ENCODE measurements at regions not wholly inside any gene's neighbourhood (a gene's known extent, or its start where the extent isn't known, plus 50 kb on each side); places are given as distances from the start of the nearest gene placed in this dataset.

GRCh38 chr2:207397917-207398655, 131.7 kb upstream of the CREB1 start:
- Histone ChIP-seq H3K9ac (ENCODE audit: low read length) (no peak overlapping the region), H3K9me2 (replicated peaks; ENCODE audit: insufficient read depth, low read length) (no peaks in the 10 kb centered on the region), H3K36me3 (ENCODE audit: low read length) (no peaks in the 10 kb centered on the region), H3K9me3 (ENCODE audit: insufficient read depth, low read length) (no peaks in the 10 kb centered on the region), H3K27me3 (ENCODE audit: low read length) (no peaks in the 10 kb centered on the region), H3K79me2 (ENCODE audit: insufficient read depth, low read length) (no peaks in the 10 kb centered on the region), H3F3A (ENCODE audit: insufficient read depth) (no peaks in the 10 kb centered on the region), H4K20me1 (ENCODE audit: low read depth, low read length) (no peaks in the 10 kb centered on the region), H3K4me2 (ENCODE audit: low read depth, low read length, poor library complexity, severe bottlenecking) (no peak overlapping the region), H3K4me3 (ENCODE audit: insufficient read depth, low read length, poor library complexity, severe bottlenecking) (no peak overlapping the region), H3K27ac (ENCODE audit: low read depth, low read length) (no peak overlapping the region), H2AFZ (ENCODE audit: low read depth, low read length, severe bottlenecking) (no peak overlapping the region)
- no peak for TF ChIP-seq EZH2phosphoT487 (conservative IDR thresholded peaks at IDR 0.05; ENCODE audit: low read length)
- TF ChIP-seq, protein P1, sequence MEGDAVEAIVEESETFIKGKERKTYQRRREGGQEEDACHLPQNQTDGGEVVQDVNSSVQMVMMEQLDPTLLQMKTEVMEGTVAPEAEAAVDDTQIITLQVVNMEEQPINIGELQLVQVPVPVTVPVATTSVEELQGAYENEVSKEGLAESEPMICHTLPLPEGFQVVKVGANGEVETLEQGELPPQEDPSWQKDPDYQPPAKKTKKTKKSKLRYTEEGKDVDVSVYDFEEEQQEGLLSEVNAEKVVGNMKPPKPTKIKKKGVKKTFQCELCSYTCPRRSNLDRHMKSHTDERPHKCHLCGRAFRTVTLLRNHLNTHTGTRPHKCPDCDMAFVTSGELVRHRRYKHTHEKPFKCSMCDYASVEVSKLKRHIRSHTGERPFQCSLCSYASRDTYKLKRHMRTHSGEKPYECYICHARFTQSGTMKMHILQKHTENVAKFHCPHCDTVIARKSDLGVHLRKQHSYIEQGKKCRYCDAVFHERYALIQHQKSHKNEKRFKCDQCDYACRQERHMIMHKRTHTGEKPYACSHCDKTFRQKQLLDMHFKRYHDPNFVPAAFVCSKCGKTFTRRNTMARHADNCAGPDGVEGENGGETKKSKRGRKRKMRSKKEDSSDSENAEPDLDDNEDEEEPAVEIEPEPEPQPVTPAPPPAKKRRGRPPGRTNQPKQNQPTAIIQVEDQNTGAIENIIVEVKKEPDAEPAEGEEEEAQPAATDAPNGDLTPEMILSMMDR (IDR thresholded peaks at IDR 0.05; ENCODE audit: insufficient read depth, low read length, poor library complexity, severe bottlenecking): no peak

DNA sequence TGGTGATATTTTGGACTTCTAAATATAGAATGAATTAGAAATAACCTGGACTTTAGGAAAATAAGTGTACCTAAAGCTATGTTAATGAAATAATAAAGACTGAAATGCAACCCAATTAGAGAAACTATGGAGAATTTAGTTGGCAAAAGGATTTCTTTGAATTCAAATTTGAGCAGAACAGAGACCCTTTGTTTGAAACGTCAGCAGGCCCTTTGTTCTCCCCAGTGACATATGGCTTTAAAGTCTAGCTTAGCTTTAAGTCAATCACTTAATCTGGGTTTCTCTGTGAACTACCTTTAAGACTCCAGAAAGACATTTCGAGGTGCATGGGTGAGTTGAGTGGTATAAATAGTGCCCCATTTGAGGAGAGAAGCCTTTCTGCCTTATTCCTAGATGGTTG, 130.5 kb upstream of the CREB1 start:
- H3K27me3 ChIP-seq (ENCODE audit: low read length): no peaks in the 10 kb centered on the region
- no peaks in the 10 kb centered on the region for H4K20me1 ChIP-seq (ENCODE audit: low read depth, low read length)
- H2AFZ ChIP-seq (ENCODE audit: low read depth, low read length, severe bottlenecking): no peak overlapping the region
- no peak overlapping the region for H3K9ac ChIP-seq (ENCODE audit: low read length)
- no peak overlapping the region for H3K4me2 ChIP-seq (ENCODE audit: low read depth, low read length, poor library complexity, severe bottlenecking)
- no peak overlapping the region for H3K27ac ChIP-seq (ENCODE audit: low read depth, low read length)
- H3F3A ChIP-seq (ENCODE audit: insufficient read depth): no peaks in the 10 kb centered on the region
- no peaks in the 10 kb centered on the region for H3K36me3 ChIP-seq (ENCODE audit: low read length)
- H3K79me2 ChIP-seq (ENCODE audit: insufficient read depth, low read length): no peaks in the 10 kb centered on the region
- no peak overlapping the region for H3K4me3 ChIP-seq (ENCODE audit: insufficient read depth, low read length, poor library complexity, severe bottlenecking)
- TF ChIP-seq EZH2phosphoT487 (conservative IDR thresholded peaks at IDR 0.05; ENCODE audit: low read length): no peak
- TF ChIP-seq, protein P1 (IDR thresholded peaks at IDR 0.05; ENCODE audit: insufficient read depth, low read length, poor library complexity, severe bottlenecking): no peak
- H3K9me3 ChIP-seq (ENCODE audit: insufficient read depth, low read length): no peaks in the 10 kb centered on the region
- H3K9me2 ChIP-seq (replicated peaks; ENCODE audit: insufficient read depth, low read length): no peaks in the 10 kb centered on the region

DNA sequence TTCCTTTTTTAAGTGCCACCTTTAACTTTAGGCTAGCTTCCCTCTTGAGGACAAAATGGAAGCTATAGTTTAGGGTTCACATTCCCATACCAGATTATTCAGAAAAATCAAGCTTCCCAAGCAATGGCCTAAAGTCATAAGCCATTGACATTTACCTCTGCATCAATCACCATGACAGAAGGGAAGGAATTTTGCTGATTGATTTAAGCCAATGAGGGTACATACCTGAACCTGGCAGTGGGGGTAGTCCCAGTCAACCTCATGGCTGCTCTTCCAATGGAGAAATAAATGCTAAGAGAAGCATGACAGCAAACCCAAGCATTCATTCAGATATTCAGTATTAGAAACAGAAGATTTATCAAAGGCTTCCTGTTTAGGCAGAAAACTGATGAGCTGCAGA, 128.4 kb upstream of the CREB1 start:
- Histone ChIP-seq H3K4me3 (ENCODE audit: insufficient read depth, low read length, poor library complexity, severe bottlenecking) (no peak overlapping the region), H2AFZ (ENCODE audit: low read depth, low read length, severe bottlenecking) (no peak overlapping the region), H3K79me2 (ENCODE audit: insufficient read depth, low read length) (no peaks in the 10 kb centered on the region), H3K27ac (ENCODE audit: low read depth, low read length) (no peak overlapping the region), H3K9me2 (replicated peaks; ENCODE audit: insufficient read depth, low read length) (no peaks in the 10 kb centered on the region), H3K9me3 (ENCODE audit: insufficient read depth, low read length) (no peaks in the 10 kb centered on the region), H3K36me3 (ENCODE audit: low read length) (no peaks in the 10 kb centered on the region), H3K27me3 (ENCODE audit: low read length) (no peaks in the 10 kb centered on the region), H4K20me1 (ENCODE audit: low read depth, low read length) (no peaks in the 10 kb centered on the region), H3K4me2 (ENCODE audit: low read depth, low read length, poor library complexity, severe bottlenecking) (no peak overlapping the region), H3F3A (ENCODE audit: insufficient read depth) (no peaks in the 10 kb centered on the region), H3K9ac (ENCODE audit: low read length) (no peak overlapping the region)
- TF ChIP-seq, protein P1 (IDR thresholded peaks at IDR 0.05; ENCODE audit: insufficient read depth, low read length, poor library complexity, severe bottlenecking): no peak
- no peak for TF ChIP-seq EZH2phosphoT487 (conservative IDR thresholded peaks at IDR 0.05; ENCODE audit: low read length)

All from SU-DHL-6 (cell line).